Mesendoderm (in vitro differentiated cells): ENCODE measurements at regions not wholly inside any gene's neighbourhood (a gene's known extent, or its start where the extent isn't known, plus 50 kb on each side); places are given as distances from the start of the nearest gene placed in this dataset.

Experiments
- DNase-seq: peaks from one replicate; pipeline ENCODE4 v3.0.0; 2013
- H2AK5ac ChIP-seq: 2 replicates; pipeline ENCODE4 v1.6.1; 2013; ENCODE audit warnings: low read length, inconsistent platforms
- H2BK120ac ChIP-seq: 2 replicates; pipeline ENCODE4 v1.6.1; 2013; ENCODE audit warnings: low read depth, mild to moderate bottlenecking, low read length, moderate library complexity, mixed read lengths
- H2BK15ac ChIP-seq: replicated peaks from 2 replicates; pipeline ENCODE4 v1.6.1; 2013; ENCODE audit warnings: low read depth, mild to moderate bottlenecking, moderate library complexity
- H2BK5ac ChIP-seq: 2 replicates; pipeline ENCODE4 v1.6.1; 2013; ENCODE audit warnings: low read length, inconsistent platforms
- H3K18ac ChIP-seq: 2 replicates; pipeline ENCODE4 v1.6.1; 2013; ENCODE audit warnings: mild to moderate bottlenecking, low read length, mixed read lengths
- H3K23ac ChIP-seq: one replicate; pipeline ENCODE4 v1.6.1; 2013; ENCODE audit warnings: low read length
- H3K27ac ChIP-seq: 2 replicates; pipeline ENCODE4 v1.5.1; 2013; ENCODE audit warnings: low read depth, mild to moderate bottlenecking, inconsistent platforms, low read length, moderate library complexity
- H3K27me3 ChIP-seq: 2 replicates; pipeline ENCODE4 v1.6.1; 2013; ENCODE audit warnings: low read length, control low read depth, mild to moderate bottlenecking, inconsistent platforms; ENCODE audit not compliant: insufficient read depth, poor library complexity
- H3K36me3 ChIP-seq: 2 replicates; pipeline ENCODE4 v1.6.1; 2013; ENCODE audit warnings: low read length, inconsistent platforms; ENCODE audit not compliant: control insufficient read depth, insufficient read depth
- H3K4ac ChIP-seq: one replicate; pipeline ENCODE4 v1.6.1; 2013; ENCODE audit warnings: low read depth, mild to moderate bottlenecking, low read length, moderate library complexity
- H3K4me1 ChIP-seq: 2 replicates; pipeline ENCODE4 v1.6.1; 2013; ENCODE audit warnings: low read depth, low read length, inconsistent platforms; ENCODE audit not compliant: control insufficient read depth
- H3K4me2 ChIP-seq: 2 replicates; pipeline ENCODE4 v1.6.1; 2013; ENCODE audit warnings: low read length
- H3K4me3 ChIP-seq: 2 replicates; pipeline ENCODE4 v1.5.1; 2013; ENCODE audit warnings: mild to moderate bottlenecking, low read length
- H3K56ac ChIP-seq: one replicate; pipeline ENCODE4 v1.6.1; 2013; ENCODE audit warnings: low read length
- H3K79me1 ChIP-seq: 2 replicates; pipeline ENCODE4 v1.6.1; 2013; ENCODE audit warnings: low read length, inconsistent platforms
- H3K79me2 ChIP-seq: 2 replicates; pipeline ENCODE4 v1.6.1; 2013; ENCODE audit warnings: mild to moderate bottlenecking, low read length; ENCODE audit not compliant: control insufficient read depth, insufficient read depth
- H3K9ac ChIP-seq: 2 replicates; pipeline ENCODE4 v1.6.1; 2013; ENCODE audit warnings: low read length, inconsistent platforms
- H4K5ac ChIP-seq: one replicate; pipeline ENCODE4 v1.6.1; 2013; ENCODE audit warnings: low read length
- H4K8ac ChIP-seq: one replicate; pipeline ENCODE4 v1.6.1; 2013; ENCODE audit warnings: low read depth, mild to moderate bottlenecking, control low read depth, low read length, moderate library complexity
- WGBS: extraction: QIAGEN DNeasy Blood & Tissue Kit; methylation state at CpG from one replicate; pipeline ENCODE4 v1.1.7; 2013; ENCODE audit warnings: low lambda C conversion rate, missing lambda C conversion rate; ENCODE audit not compliant: insufficient coverage; ENCODE audit errors: extremely low coverage; 5-methylcytosine and 5-hydroxymethylcytosine counted together

DNA sequence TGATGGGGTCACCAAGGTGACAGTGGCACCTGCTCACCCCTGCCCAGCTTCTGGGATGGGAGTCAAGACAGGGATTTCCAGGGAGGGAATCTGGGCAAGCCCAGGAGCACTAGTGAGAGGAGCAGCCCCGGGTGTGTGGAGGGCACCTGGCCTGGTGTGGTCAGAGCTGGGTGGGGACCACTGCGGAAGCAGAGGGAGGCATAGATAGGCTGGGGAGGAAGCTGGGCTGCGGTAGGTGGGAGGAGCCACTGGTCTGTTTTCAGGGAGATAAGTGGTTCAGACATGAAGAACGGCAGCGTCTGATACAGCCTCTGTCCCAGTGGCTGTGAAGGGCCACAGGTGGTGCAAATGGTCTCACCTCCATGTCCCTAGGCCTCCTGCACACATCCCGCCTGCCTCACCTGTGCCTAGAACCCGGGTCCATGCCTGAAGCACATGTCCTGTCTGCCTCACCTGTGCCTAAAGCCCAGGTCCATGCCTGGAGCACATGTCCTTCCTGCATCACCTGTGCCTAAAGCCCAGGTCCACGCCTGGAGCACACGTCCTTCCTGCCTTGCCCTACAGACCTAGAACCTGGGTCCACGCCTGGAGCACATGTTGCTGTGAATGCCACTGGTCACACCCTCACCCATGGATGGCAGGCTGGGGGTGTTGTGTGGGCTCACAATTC, 325.9 kb upstream of the AJAP1 start:
- H3K18ac ChIP-seq: no peak overlapping the region
- H2BK5ac ChIP-seq: no peak overlapping the region
- H4K8ac ChIP-seq: no peak overlapping the region
- no peaks in the 10 kb centered on the region for H3K79me2 ChIP-seq
- WGBS: no CpG with 5 or more reads among the region's 10 CpGs
- H3K27ac ChIP-seq: no peak overlapping the region
- no peak overlapping the region for H2AK5ac ChIP-seq
- no peak overlapping the region for H3K4me3 ChIP-seq
- H3K4me2 ChIP-seq: no peak overlapping the region
- no peaks in the 10 kb centered on the region for H3K4me1 ChIP-seq
- no peaks in the 10 kb centered on the region for H3K27me3 ChIP-seq
- H3K56ac ChIP-seq: no peak overlapping the region
- no peaks in the 10 kb centered on the region for H3K36me3 ChIP-seq
- H3K4ac ChIP-seq: no peak overlapping the region
- no peak overlapping the region for H4K5ac ChIP-seq
- no peak overlapping the region for H2BK120ac ChIP-seq
- H3K23ac ChIP-seq: no peak overlapping the region
- no peaks in the 10 kb centered on the region for H3K79me1 ChIP-seq
- DNase-seq: no peak
- H3K9ac ChIP-seq: no peak overlapping the region
- H2BK15ac ChIP-seq: no peak overlapping the region

- Histone ChIP-seq H3K27ac (no peak overlapping the region), H3K23ac (no peak overlapping the region)
- WGBS: no CpG with 5 or more reads among the region's 23 CpGs
Measured at GRCh38 chr1:4330805-4331766, 323.3 kb upstream of the AJAP1 start.

DNA sequence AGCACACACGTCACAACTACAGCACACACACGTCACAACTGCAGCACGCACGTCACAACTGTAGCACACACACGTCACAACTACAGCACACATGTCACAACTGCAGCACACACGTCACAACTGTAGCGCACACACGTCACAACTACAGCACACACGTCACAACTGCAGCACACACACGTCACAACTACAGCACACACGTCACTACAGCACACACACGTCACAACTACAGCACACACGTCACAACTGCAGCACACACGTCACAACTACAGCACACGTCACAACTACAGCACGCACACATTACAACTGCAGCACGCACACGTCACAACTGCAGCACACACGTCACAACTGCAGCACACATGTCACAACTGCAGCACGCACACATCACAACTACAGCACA, 322.6 kb upstream of the AJAP1 start:
- Histone ChIP-seq H2AK5ac (no peak overlapping the region), H3K23ac (no peak overlapping the region), H3K27ac (no peak overlapping the region), H3K4me1 (no peaks in the 10 kb centered on the region), H2BK5ac (no peak overlapping the region), H3K4ac (no peak overlapping the region), H3K18ac (no peak overlapping the region), H2BK15ac (no peak overlapping the region), H2BK120ac (no peak overlapping the region), H3K79me1 (no peaks in the 10 kb centered on the region), H3K79me2 (no peaks in the 10 kb centered on the region), H3K9ac (no peak overlapping the region), H3K4me2 (no peak overlapping the region), H4K8ac (no peak overlapping the region), H3K27me3 (no peaks in the 10 kb centered on the region), H3K36me3 (no peaks in the 10 kb centered on the region), H3K56ac (no peak overlapping the region), H3K4me3 (no peak overlapping the region), H4K5ac (no peak overlapping the region)
- DNase-seq: no peak
- no CpG with 5 or more reads among the region's 20 CpGs for WGBS

More at GRCh38 chr1:4330805-4331766, 323.3 kb upstream of the AJAP1 start:
- H3K56ac ChIP-seq: no peak overlapping the region
- H4K5ac ChIP-seq: no peak overlapping the region
- no peaks in the 10 kb centered on the region for H3K4me1 ChIP-seq
- no peaks in the 10 kb centered on the region for H3K79me1 ChIP-seq
- no peaks in the 10 kb centered on the region for H3K36me3 ChIP-seq
- H2AK5ac ChIP-seq: no peak overlapping the region
- no peak overlapping the region for H2BK120ac ChIP-seq
- no peak overlapping the region for H3K18ac ChIP-seq
- no peak overlapping the region for H3K4me3 ChIP-seq
- H3K4ac ChIP-seq: no peak overlapping the region
- no peak overlapping the region for H3K4me2 ChIP-seq
- DNase-seq: no peak
- no peak overlapping the region for H3K9ac ChIP-seq
- no peaks in the 10 kb centered on the region for H3K27me3 ChIP-seq
- H2BK5ac ChIP-seq: no peak overlapping the region
- H2BK15ac ChIP-seq: no peak overlapping the region
- no peak overlapping the region for H4K8ac ChIP-seq
- H3K79me2 ChIP-seq: no peaks in the 10 kb centered on the region

DNA sequence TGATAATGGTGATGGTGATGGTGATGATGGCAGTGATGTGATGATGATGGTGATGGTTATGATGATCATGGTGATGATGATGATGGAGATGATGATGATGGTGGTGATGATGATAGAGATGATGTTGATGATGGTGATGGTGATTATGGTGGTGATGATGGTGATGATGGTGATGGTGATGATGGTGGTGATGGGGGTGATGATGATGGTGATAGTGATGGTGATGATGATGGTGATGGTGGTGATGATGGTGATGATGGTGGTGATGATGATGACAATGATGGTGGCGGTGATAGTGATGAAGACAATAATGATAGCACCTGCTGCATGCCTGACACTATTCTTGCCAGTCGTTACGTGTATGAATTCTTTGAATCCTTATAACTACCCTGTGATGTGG, 317.9 kb upstream of the AJAP1 start:
- H4K8ac ChIP-seq: no peak overlapping the region
- WGBS: no CpG with 5 or more reads among the region's 3 CpGs

DNA sequence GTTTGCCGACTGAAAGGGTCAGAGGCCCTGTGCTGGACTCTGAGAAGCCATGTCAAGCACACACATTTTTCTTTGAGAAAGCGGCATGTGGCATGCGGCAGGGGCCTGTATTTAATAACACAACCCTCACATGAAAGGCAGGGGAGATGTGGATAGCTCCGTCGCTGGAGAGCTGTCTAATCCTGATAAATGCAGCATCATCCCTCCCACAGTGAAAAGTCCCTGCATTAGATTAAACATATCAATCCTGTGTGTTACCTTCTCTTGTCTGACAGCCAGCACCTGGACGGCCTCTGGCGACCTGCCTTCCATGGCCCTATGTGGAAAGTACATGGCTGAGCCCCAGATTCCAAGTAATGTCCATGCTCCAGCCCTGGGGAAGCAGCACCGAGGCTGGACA, 313.0 kb upstream of the AJAP1 start:
- H3K79me1 ChIP-seq: no peaks in the 10 kb centered on the region
- no peak for DNase-seq
- no peak overlapping the region for H3K4me2 ChIP-seq
- H4K8ac ChIP-seq: no peak overlapping the region
- no peak overlapping the region for H3K9ac ChIP-seq
- no peaks in the 10 kb centered on the region for H3K79me2 ChIP-seq
- H2BK5ac ChIP-seq: no peak overlapping the region
- H2BK120ac ChIP-seq: no peak overlapping the region
- H3K23ac ChIP-seq: no peak overlapping the region
- H3K27me3 ChIP-seq: no peaks in the 10 kb centered on the region
- H2BK15ac ChIP-seq: no peak overlapping the region
- H3K18ac ChIP-seq: no peak overlapping the region
- no peak overlapping the region for H4K5ac ChIP-seq
- H2AK5ac ChIP-seq: no peak overlapping the region
- H3K4ac ChIP-seq: no peak overlapping the region
- WGBS: no CpG with 5 or more reads among the region's 8 CpGs
- H3K27ac ChIP-seq: no peak overlapping the region
- no peak overlapping the region for H3K56ac ChIP-seq
- H3K36me3 ChIP-seq: no peaks in the 10 kb centered on the region
- H3K4me1 ChIP-seq: no peaks in the 10 kb centered on the region
- no peak overlapping the region for H3K4me3 ChIP-seq

More for the DNA sequence above, 317.9 kb upstream of the AJAP1 start:
- Histone ChIP-seq H3K23ac (no peak overlapping the region), H3K18ac (no peak overlapping the region), H3K4me1 (no peaks in the 10 kb centered on the region), H3K79me1 (no peaks in the 10 kb centered on the region), H2AK5ac (no peak overlapping the region), H3K56ac (no peak overlapping the region), H4K5ac (no peak overlapping the region), H2BK5ac (no peak overlapping the region), H3K4me2 (no peak overlapping the region), H3K4me3 (no peak overlapping the region), H3K4ac (no peak overlapping the region), H3K27ac (no peak overlapping the region), H3K36me3 (no peaks in the 10 kb centered on the region), H2BK15ac (no peak overlapping the region), H2BK120ac (no peak overlapping the region), H3K79me2 (no peaks in the 10 kb centered on the region), H3K27me3 (no peaks in the 10 kb centered on the region), H3K9ac (no peak overlapping the region)
- DNase-seq: no peak
